HG03342 (cell line): ENCODE measurements at regions not wholly inside any gene's neighbourhood (a gene's known extent, or its start where the extent isn't known, plus 50 kb on each side); places are given as distances from the start of the nearest gene placed in this dataset.

ENCODE experiments used
- ATAC-seq: cut with Tn5 transposase; IDR thresholded peaks from one replicate; pipeline ENCODE4 v1.9.1; 2021; ENCODE audit warnings: mild to moderate bottlenecking, moderate library complexity; ENCODE audit not compliant: unreplicated experiment

GRCh38 chr2:861655-862354 lies 88.8 kb upstream of the SNTG2 start:
- ATAC-seq = no peak

- no peak for ATAC-seq
These were observed 90.3 kb upstream of the SNTG2 start for GRCh38 chr2:860259-860855.

GRCh38 chr2:858646-859045 lies 92.0 kb upstream of the SNTG2 start:
- ATAC-seq = no peak

GRCh38 chr2:857937-858336 lies 92.7 kb upstream of the SNTG2 start:
- no peak for ATAC-seq

GRCh38 chr2:857081-857480 lies 93.6 kb upstream of the SNTG2 start:
- ATAC-seq = no peak

GRCh38 chr2:856456-856855 lies 94.2 kb upstream of the SNTG2 start:
- ATAC-seq = no peak

GRCh38 chr2:856041-856440 lies 94.6 kb upstream of the SNTG2 start:
- no peak for ATAC-seq

- ATAC-seq = no peak
These were observed 95.5 kb upstream of the SNTG2 start for GRCh38 chr2:855177-855576.

- ATAC-seq = no peak
These were observed 96.2 kb upstream of the SNTG2 start for GRCh38 chr2:854460-854859.

GRCh38 chr2:853203-853870 lies 97.3 kb upstream of the SNTG2 start:
- ATAC-seq = no peak

- no peak for ATAC-seq
These were observed 98.5 kb upstream of the SNTG2 start for GRCh38 chr2:852168-852567.

- ATAC-seq = no peak
These were observed 99.0 kb upstream of the SNTG2 start for GRCh38 chr2:851680-852079.

GRCh38 chr2:851078-851477 lies 99.6 kb upstream of the SNTG2 start:
- ATAC-seq = no peak

GRCh38 chr2:850429-850828 lies 100.2 kb upstream of the SNTG2 start:
- ATAC-seq = no peak

GRCh38 chr2:848099-848498 lies 102.5 kb upstream of the SNTG2 start:
- no peak for ATAC-seq

- ATAC-seq = no peak
These were observed 103.0 kb upstream of the SNTG2 start for GRCh38 chr2:847669-848068.

GRCh38 chr2:844715-845114 lies 105.9 kb upstream of the SNTG2 start:
- no peak for ATAC-seq

- ATAC-seq = no peak
These were observed 108.4 kb upstream of the SNTG2 start for GRCh38 chr2:842151-842803.

- no peak for ATAC-seq
These were observed 109.6 kb upstream of the SNTG2 start for GRCh38 chr2:841036-841435.

- no peak for ATAC-seq
These were observed 116.4 kb upstream of the SNTG2 start for GRCh38 chr2:834233-834632.

- peak; percentile 56 for ATAC-seq
These were observed 117.5 kb upstream of the SNTG2 start for GRCh38 chr2:833180-833579.

GRCh38 chr2:832635-833034 lies 118.0 kb upstream of the SNTG2 start:
- ATAC-seq = no peak
